Common myeloid progenitor, CD34-positive (primary cell): ENCODE measurements at regions not wholly inside any gene's neighbourhood (a gene's known extent, or its start where the extent isn't known, plus 50 kb on each side); places are given as distances from the start of the nearest gene placed in this dataset.

Source experiments
- CTCF ChIA-PET: fragments of 350-600 bp; sonication (Branson Sonifier 250); formaldehyde crosslinking; loops from one replicate; lab custom pipeline; 2021; ENCODE audit warnings: antibody characterized with exemption; lab: Charles Lee
- POLR2A ChIA-PET: fragments of 350-600 bp; sonication (Branson Sonifier 250); formaldehyde crosslinking; loops from one replicate; lab custom pipeline; 2021; ENCODE audit warnings: antibody characterized with exemption; lab: Charles Lee
- DNase-seq, 3 donors: peaks; one replicate each; pipeline versions ENCODE4 v3.0.0 to v3.0.0-alpha.2; 2013
- H3K27ac ChIP-seq, 2 experiments: 1 replicate in 1 of 2; 2 replicates in 1 of 2; pipeline ENCODE4 v1.7.0; 2013; ENCODE audit warnings: inconsistent platforms in 2 of 2, low read length in 2 of 2, mild to moderate bottlenecking in 2 of 2, low read depth in 1 of 2, moderate library complexity in 1 of 2; ENCODE audit not compliant: severe bottlenecking in 2 of 2, insufficient read depth in 1 of 2, poor library complexity in 1 of 2
- H3K27me3 ChIP-seq, 5 experiments: replicated peaks in 2 of 5; 1 replicate in 3 of 5; 2 replicates in 2 of 5; pipeline versions ENCODE4 v1.6.1 to v1.7.0; 2013; ENCODE audit warnings: low read length in 4 of 5, mild to moderate bottlenecking in 2 of 5, moderate library complexity in 2 of 5, inconsistent platforms in 1 of 5; ENCODE audit not compliant: insufficient read depth in 5 of 5, control insufficient read depth in 4 of 5
- H3K36me3 ChIP-seq, 4 experiments: 1 replicate in 2 of 4; 2 replicates in 2 of 4; pipeline versions ENCODE4 v1.6.1 to v1.7.0; 2013; ENCODE audit warnings: low read length in 3 of 4, control low read depth in 1 of 4, mild to moderate bottlenecking in 1 of 4; ENCODE audit not compliant: control insufficient read depth in 4 of 4, insufficient read depth in 4 of 4
- H3K4me1 ChIP-seq, 4 experiments: 1 replicate in 3 of 4; 2 replicates in 1 of 4; pipeline versions ENCODE4 v1.6.1 to v1.7.1; 2013; ENCODE audit warnings: low read length in 3 of 4, mild to moderate bottlenecking in 3 of 4, control low read depth in 1 of 4, inconsistent platforms in 1 of 4, moderate library complexity in 1 of 4; ENCODE audit not compliant: control insufficient read depth in 4 of 4, insufficient read depth in 4 of 4; ENCODE audit errors: control extremely low read depth in 1 of 4
- H3K4me3 ChIP-seq, 7 experiments: 1 replicate in 4 of 7; 2 replicates in 3 of 7; pipeline versions ENCODE4 v1.5.1 to v1.7.0; 2013; ENCODE audit warnings: mild to moderate bottlenecking in 7 of 7, low read length in 6 of 7, moderate library complexity in 6 of 7, inconsistent platforms in 2 of 7, low read depth in 2 of 7, control low read depth in 1 of 7; ENCODE audit not compliant: insufficient read depth in 4 of 7, control insufficient read depth in 1 of 7; ENCODE audit errors: extremely low read depth in 1 of 7
- H3K9me3 ChIP-seq, 5 experiments: 1 replicate in 4 of 5; 2 replicates in 1 of 5; pipeline versions ENCODE4 v1.6.1 to v1.7.1; 2013; ENCODE audit warnings: low read length in 4 of 5, mild to moderate bottlenecking in 2 of 5, inconsistent platforms in 1 of 5, low read depth in 1 of 5, moderate library complexity in 1 of 5; ENCODE audit not compliant: control insufficient read depth in 4 of 5, insufficient read depth in 2 of 5; ENCODE audit errors: control extremely low read depth in 1 of 5
- WGBS: methylation state at CpG from one replicate; pipeline ENCODE4 v1.1.5; 2013; ENCODE audit not compliant: insufficient coverage; 5-methylcytosine and 5-hydroxymethylcytosine counted together

- WGBS, result 88% methylated on average over 7 of the region's 8 CpGs
- no peak overlapping the region for H3K27ac ChIP-seq
- no peak for DNase-seq
- no peak overlapping the region for H3K4me3 ChIP-seq
- no peaks in the 10 kb centered on the region for H3K4me1 ChIP-seq
- no peaks in the 10 kb centered on the region for H3K27me3 ChIP-seq
- H3K36me3 ChIP-seq, result no peaks in the 10 kb centered on the region
- CTCF ChIA-PET, result no interaction called here
- POLR2A ChIA-PET, result no interaction called here
- peaks cover 0 to 1% (median 0%) of the 10 kb centered on the region in 5 experiments for H3K9me3 ChIP-seq
Observed at GRCh38 chr1:195195423-195196057, 1412.7 kb downstream of the KCNT2 start.

GRCh38 chr1:195193134-195193533 is 1415.1 kb downstream of the KCNT2 start:
- ChIA-PET CTCF (no interaction called here), POLR2A (no interaction called here)
- Histone ChIP-seq H3K27ac (no peak overlapping the region), H3K4me1 (no peaks in the 10 kb centered on the region), H3K4me3 (no peak overlapping the region), H3K27me3 (no peaks in the 10 kb centered on the region), H3K9me3 (no peaks in the 10 kb centered on the region), H3K36me3 (no peaks in the 10 kb centered on the region)
- WGBS, result no CpG with 5 or more reads among the region's 3 CpGs
- DNase-seq, result no peak

GRCh38 chr1:195188821-195189220 is 1419.4 kb downstream of the KCNT2 start:
- peaks cover 0 to 1% (median 0%) of the 10 kb centered on the region in 5 experiments for H3K9me3 ChIP-seq
- DNase-seq, result no peak
- H3K27me3 ChIP-seq, result no peaks in the 10 kb centered on the region
- H3K36me3 ChIP-seq, result no peaks in the 10 kb centered on the region
- no CpG with 5 or more reads among the region's 3 CpGs for WGBS
- no peak overlapping the region for H3K4me3 ChIP-seq
- ChIA-PET CTCF (no interaction called here), POLR2A (no interaction called here)
- no peak overlapping the region for H3K27ac ChIP-seq
- H3K4me1 ChIP-seq, result no peaks in the 10 kb centered on the region

- H3K4me3 ChIP-seq, result no peak overlapping the region
- POLR2A ChIA-PET, result no interaction called here
- no peak for DNase-seq
- CTCF ChIA-PET, result no interaction called here
- H3K4me1 ChIP-seq, result no peaks in the 10 kb centered on the region
- H3K27ac ChIP-seq, result no peak overlapping the region
- no peaks in the 10 kb centered on the region for H3K27me3 ChIP-seq
- H3K36me3 ChIP-seq, result no peaks in the 10 kb centered on the region
- H3K9me3 ChIP-seq, result peaks cover 0 to 1% (median 0%) of the 10 kb centered on the region in 5 experiments
- WGBS, result 92% methylated on average over 1 of the region's 3 CpGs
Observed at GRCh38 chr1:195186544-195186943, 1421.7 kb downstream of the KCNT2 start.

DNA sequence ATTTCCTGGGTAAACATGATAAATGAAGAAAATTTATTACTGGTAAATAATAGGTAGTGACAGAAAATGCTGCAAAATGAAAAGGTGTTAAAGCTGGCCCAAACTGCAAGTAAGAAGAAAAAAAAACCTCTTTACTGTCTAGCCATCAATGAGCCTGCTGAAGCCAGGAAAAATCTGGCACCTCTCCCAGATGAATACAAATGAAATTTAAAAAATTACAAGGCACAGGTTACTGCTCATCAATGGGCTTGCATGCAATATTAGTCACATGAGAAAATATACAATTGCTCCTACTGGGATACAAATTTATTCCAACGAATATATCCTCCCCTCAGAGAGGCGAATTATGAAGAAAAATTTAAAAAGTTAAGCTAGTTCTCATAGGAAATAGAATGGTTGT is 1422.5 kb downstream of the KCNT2 start:
- DNase-seq, result no peak
- Histone ChIP-seq H3K27ac (no peak overlapping the region), H3K27me3 (no peaks in the 10 kb centered on the region), H3K4me1 (no peaks in the 10 kb centered on the region), H3K4me3 (no peak overlapping the region), H3K9me3 (peaks cover 0 to 1% (median 0%) of the 10 kb centered on the region in 5 experiments), H3K36me3 (no peaks in the 10 kb centered on the region)
- CTCF ChIA-PET, result no interaction called here
- POLR2A ChIA-PET, result no interaction called here
- WGBS, result no CpG with 5 or more reads among the region's 2 CpGs

DNA sequence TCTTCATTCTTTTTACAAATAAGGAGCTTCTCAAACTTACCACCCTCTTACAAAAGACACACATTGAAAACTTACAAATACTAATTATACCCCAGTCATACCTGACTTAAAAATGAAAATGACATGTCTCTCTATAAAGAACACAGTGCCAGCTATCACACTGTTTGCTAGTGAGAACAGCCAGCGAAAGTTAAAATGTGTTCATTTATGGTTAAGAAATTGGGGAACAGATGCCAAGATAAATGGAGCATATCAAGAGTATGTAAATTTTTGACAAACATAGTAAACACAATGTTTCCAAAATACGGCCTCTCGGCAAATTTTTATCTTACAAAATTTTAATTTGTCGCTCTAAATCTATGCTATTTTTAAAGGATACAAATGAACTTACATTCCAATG is 1422.9 kb downstream of the KCNT2 start:
- H3K27me3 ChIP-seq, result no peaks in the 10 kb centered on the region
- ChIA-PET POLR2A (no interaction called here), CTCF (no interaction called here)
- H3K4me1 ChIP-seq, result no peaks in the 10 kb centered on the region
- WGBS, result no CpG with 5 or more reads among the region's 4 CpGs
- H3K4me3 ChIP-seq, result no peak overlapping the region
- no peak overlapping the region for H3K27ac ChIP-seq
- no peak for DNase-seq
- H3K9me3 ChIP-seq, result peaks cover 0 to 1% (median 0%) of the 10 kb centered on the region in 5 experiments
- H3K36me3 ChIP-seq, result no peaks in the 10 kb centered on the region

DNA sequence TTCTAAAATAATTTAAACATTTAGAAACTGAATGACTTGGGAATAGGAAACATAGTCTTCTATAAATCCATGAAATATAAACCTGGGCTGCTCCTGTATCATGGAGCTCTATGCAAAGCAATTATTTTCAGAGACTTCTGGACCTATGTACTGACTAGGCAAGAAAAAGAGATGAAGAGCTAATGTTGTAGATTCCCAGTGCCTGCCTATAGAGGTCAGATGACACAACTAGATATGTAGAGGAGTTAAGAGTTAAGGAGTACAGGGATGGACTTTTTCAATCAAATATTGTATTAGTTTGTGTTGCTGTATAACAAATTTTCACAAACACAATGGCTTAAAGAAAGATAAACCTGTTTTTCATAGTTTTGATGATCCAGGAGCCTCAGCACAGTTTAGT is 1434.5 kb downstream of the KCNT2 start:
- Histone ChIP-seq H3K27ac (no peak overlapping the region), H3K4me1 (no peaks in the 10 kb centered on the region), H3K9me3 (no peaks in the 10 kb centered on the region), H3K27me3 (no peaks in the 10 kb centered on the region), H3K4me3 (no peak overlapping the region), H3K36me3 (no peaks in the 10 kb centered on the region)
- no peak for DNase-seq
- ChIA-PET CTCF (no interaction called here), POLR2A (no interaction called here)
